ENCODE measurements at regions not wholly inside any gene's neighbourhood (a gene's known extent, or its start where the extent isn't known, plus 50 kb on each side); places are given as distances from the start of the nearest gene placed in this dataset.
"Not testable (repeated sequence)": the region's sequence is repeated elsewhere in the genome, so short reads cannot be mapped to it uniquely, and the experiment has no call there.

GRCh38 chr10:11667756-11668155 lies 56.3 kb upstream of the USP6NL start:
- DNase-seq (ENCODE audit: low spot score) = no peak

- no peak for DNase-seq (ENCODE audit: low spot score)
Observed at GRCh38 chr10:11663763-11664555, 52.5 kb upstream of the USP6NL start.

- DNase-seq (ENCODE audit: low spot score) = not testable (repeated sequence)
Observed at GRCh38 chr10:11663126-11663515, 51.7 kb upstream of the USP6NL start.

GRCh38 chr10:11661441-11661840 lies 50.0 kb upstream of the USP6NL start:
- no peak for DNase-seq (ENCODE audit: low spot score)
